HG03039 (cell line): ENCODE measurements at regions not wholly inside any gene's neighbourhood (a gene's known extent, or its start where the extent isn't known, plus 50 kb on each side); places are given as distances from the start of the nearest gene placed in this dataset.

Source experiments
- ATAC-seq: cut with Tn5 transposase; IDR thresholded peaks from one replicate; pipeline ENCODE4 v1.9.1; 2021; ENCODE audit warnings: mild to moderate bottlenecking, moderate library complexity; ENCODE audit not compliant: unreplicated experiment

DNA sequence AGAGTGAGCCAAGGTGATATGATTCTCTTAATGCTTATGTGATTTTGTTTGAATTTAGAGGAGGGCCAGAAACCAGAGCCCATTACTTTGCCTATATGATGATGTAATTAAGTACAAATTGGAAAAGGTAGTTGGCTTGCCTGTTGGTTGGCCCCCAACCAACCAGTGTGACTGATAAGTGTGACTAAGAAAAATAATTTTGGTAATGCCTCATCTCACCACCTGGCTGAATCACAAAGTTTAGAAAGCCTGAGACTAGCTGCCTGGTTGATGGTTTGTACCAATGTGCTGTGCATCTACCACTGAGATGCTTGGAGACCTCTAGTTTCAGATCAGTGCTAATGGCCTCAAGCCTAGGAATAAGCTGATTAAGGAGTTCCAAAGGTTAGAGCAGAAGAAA is 338.7 kb downstream of the CDH2 start:
- ATAC-seq = no peak

DNA sequence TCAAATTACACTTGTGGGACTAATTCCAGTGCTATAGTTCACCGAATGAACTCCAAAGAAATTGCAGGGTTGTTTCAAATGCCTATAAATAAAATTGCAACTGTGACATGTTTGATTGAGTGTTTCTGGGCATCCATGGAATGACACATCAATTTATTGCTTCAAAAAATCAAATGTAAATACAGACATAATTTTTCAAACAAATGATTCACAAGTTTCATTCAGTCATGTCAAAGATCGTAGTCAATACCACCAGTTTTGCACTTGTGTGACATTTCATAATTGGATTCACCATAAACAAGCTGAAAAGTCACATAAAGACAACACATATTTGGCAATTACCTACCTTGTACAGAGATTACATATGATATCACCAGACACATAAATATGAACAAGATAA is 350.8 kb downstream of the CDH2 start:
- ATAC-seq = no peak

DNA sequence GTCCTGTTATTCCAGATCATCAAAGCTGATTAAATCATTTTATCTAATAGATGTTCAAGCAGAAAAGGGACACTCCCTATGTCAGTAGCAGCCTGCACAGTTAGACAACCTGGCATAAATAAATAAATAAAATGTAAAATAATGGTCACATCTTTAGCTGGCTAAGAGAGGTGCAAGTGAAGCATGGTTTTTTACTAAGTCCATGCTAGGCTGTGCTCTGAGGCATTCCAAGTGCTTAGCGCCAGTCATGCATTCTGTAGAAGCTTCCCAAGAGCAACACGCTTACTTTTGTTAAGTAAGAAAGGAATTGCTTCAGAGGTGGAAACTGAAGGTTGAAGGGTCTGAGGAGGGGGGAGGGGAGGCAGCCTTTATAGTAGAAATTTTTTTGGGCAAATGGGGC is 351.2 kb downstream of the CDH2 start:
- no peak for ATAC-seq

GRCh38 chr18:27824841-27825681 is 351.9 kb downstream of the CDH2 start:
- no peak for ATAC-seq

DNA sequence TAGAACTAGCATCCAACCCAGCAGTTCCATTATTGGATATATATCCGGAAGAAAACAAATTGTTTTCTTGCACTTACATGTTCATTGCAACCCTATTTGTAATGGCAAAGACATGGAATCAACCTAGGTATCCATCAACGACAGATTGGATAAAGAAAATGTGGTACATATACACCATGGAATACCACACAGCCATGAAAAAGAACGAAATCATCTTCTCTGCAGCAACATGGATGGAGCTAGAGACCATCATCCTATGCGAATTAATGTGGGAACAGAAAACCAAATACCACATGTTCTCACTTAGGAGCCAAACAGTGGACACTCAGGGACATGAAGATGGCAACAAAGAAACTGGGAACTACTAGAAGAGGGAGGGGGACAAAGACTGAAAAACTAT is 352.7 kb downstream of the CDH2 start:
- no peak for ATAC-seq

DNA sequence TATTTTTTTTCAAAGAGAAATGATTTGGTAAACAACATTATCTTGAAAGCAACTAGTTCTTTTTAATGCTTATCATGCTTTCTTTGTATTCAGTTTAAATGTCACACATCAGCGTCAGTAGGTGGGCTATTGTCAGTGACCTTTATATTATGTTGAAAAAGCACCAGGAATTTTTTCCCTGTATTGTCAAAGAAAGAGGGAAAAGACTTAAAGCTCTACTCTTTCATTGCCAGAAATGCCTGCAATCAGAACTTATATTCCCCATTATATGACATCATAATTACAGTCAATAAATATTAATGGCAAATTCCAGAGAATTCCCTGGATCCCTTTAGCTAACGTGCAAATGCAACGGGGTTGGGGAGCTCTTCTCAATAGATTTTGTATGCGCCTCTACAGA is 353.9 kb downstream of the CDH2 start:
- no peak for ATAC-seq

GRCh38 chr18:27808683-27809082 is 368.2 kb downstream of the CDH2 start:
- ATAC-seq = no peak

GRCh38 chr18:27803957-27804356 is 373.0 kb downstream of the CDH2 start:
- no peak for ATAC-seq

GRCh38 chr18:27797484-27797883 is 379.4 kb downstream of the CDH2 start:
- ATAC-seq = no peak

- ATAC-seq = no peak
These were observed 382.6 kb downstream of the CDH2 start for GRCh38 chr18:27794181-27794926.

DNA sequence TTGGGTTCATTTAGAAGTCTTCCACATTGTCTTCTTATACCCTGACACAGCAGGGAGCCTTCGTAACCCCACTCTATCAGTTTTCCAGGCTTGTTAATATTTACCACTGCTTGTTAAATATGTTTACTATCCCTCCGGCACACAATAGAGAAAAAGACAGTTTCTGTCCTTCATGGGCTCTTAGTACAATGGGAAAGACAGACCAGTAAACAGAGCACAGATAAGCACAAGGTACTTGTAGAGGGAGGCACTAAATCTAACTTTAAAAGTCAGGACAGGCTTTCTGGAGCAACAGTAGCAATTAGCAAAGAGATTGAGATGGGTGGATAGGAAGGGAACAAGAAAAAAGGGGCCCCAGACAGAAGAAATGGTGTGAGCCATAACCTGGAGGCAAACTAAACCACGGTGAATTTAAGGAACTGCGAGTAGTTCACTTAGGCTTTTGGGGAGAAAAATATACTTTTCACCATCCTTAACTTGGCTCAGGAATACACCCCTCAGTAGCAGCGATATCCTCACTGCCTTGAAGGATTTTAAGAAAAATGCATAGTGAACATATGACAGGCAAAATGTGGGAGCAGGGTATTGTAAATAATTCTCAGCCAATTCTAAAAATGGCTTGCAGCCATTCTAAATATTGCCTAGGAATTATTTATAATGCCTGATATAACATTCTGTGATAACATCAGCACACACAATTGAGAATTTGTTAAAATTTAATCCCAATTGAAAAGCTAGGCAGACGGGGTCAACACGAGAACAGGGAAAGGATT is 383.7 kb downstream of the CDH2 start:
- no peak for ATAC-seq

DNA sequence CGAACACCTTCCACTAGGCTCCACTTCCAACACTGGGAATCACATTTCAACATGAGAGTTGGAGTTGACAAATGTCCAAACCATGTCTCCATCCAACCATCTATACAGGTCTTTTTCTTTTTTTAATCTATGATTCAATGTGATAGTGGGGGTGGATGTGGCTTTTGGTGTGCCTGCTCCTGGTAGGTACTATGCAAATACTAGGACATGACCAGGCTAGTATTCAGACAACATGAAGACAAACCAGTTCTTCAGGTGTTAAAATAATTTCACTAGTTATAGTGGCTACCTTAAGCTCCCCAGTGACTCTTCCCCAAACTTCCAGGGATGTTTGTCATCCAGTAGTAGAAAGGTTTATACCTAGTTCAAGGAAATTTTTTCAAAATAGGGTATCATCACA is 387.5 kb downstream of the CDH2 start:
- ATAC-seq = no peak

GRCh38 chr18:27787547-27787946 is 389.4 kb downstream of the CDH2 start:
- ATAC-seq = no peak

DNA sequence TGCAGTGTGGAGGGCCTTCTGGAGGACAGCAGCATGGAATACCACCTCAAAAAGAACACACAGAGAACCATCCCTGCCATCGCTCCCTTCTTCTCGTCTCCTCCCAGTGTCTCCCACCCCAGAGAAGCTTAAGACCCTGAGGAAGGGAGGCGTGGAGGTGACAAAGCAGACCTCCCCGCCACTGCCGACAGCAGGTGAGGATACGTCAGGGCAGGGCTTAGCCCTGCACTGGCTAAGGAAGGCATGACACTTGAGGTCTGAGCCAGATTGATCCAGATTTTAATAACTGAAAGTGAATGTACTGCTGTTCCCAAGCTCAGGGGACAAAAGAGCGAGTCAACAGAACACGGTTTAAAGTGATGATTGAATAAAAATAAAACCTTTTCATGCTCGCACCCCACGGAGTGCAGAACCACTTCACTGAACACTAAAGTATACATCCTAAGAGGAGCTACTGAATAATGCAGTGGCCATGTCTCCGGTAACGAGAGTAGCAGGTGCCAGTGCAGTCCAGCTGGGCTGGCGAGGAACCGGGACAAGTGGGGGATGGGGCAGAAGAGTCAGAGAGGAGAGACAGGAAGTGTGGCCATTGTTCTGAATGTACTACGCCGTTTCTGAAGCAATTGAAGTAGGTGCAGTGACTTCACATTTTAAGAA is 391.0 kb downstream of the CDH2 start:
- no peak for ATAC-seq

DNA sequence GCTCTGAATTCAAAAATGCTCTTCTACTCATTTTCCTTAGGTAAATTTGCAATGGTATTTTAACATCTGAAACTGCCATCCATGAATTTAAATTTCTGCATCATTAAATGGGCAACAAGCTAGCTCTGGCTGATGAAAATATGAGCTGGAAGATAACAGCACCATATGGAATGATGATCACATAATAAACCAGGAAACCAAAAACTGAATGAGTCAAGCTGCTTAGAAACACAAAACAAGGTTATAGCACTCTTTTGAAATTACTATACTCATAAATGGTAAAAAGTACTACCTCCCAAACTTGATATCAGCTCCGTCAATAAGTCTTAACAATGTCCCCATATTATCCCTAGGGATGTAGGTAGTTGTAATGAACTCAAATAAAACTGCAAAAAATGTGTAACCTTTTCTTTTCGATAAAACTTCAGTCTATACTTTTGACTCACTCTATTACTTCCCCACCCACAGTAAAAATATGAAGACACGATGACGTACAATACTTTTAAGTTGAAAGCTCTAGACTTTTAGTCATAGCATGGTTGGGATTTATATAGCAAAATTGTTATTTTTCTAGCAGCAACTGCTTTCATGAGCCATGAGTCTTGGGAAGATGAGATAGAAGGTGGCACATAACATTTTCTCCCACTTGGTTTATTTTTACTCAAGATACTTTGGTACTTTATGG is 396.7 kb downstream of the CDH2 start:
- ATAC-seq = no peak

DNA sequence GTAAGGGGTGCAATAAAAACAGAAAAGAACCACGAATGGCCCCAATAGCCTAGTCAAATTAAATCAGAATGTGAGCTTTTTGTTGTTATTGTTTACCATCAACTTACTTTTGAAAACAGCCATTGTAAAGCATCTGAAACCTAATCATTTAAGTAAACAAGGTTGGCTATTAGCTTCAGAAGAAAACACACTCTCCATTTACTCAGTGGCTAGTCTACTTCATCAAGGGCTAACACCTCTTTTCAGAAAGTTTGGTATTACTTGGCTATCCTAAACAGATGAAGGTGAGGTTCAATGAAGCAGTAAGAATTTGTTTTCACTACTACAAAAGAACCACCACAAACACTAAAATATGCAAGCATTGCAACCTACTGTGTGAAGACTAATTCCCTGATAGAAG is 398.0 kb downstream of the CDH2 start:
- no peak for ATAC-seq

- ATAC-seq = no peak
These were observed 398.5 kb downstream of the CDH2 start for GRCh38 chr18:27778441-27778840.

DNA sequence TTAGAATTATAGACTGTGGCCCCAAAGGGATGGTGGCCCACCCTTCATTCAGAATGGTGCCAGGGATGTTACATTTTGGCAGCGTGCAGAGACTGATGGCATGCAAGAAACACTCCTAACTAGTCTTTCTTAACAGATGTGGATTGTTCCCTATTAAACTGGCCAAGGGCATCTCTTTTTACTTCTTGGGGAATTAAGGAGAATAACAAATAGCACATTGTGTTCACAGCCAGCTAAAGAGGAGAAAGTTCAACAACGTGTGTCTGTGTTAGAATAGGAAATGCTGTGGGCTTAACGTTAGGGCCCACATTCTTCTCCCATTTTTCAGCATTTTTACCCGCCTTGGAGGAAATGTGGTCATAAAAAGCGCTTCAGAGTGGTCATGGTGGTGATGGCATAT is 404.8 kb downstream of the CDH2 start:
- no peak for ATAC-seq

GRCh38 chr18:27771571-27771970 is 405.4 kb downstream of the CDH2 start:
- ATAC-seq = no peak

- ATAC-seq = no peak
These were observed 407.8 kb downstream of the CDH2 start for GRCh38 chr18:27769152-27769551.

DNA sequence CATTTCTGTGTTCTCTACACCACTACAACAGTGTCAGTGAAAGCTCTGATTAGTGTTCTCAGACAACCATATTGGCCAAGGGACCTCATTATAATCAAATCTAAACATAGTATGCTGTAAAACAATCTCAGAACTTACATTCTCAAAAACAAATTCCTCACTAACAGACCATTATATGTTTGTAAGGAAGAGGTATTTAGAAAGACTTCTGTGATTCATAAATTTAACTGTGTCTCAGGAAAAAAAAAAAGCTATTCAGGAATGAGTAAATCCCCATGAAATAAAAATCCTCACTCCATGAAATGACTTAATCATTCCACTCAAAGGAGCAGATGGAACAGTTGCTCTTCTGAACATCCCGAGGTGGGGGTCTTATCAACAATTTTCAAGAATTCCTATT is 413.0 kb downstream of the CDH2 start:
- ATAC-seq = no peak
